HFF-Myc (cell line): ENCODE measurements at regions not wholly inside any gene's neighbourhood (a gene's known extent, or its start where the extent isn't known, plus 50 kb on each side); places are given as distances from the start of the nearest gene placed in this dataset.

Experiments used
- DNase-seq: peaks from one replicate; pipeline ENCODE4 v3.0.0-alpha.2; 2011; ENCODE audit warnings: low read depth; ENCODE audit errors: extremely low read depth
- H3K4me3 ChIP-seq: replicated peaks from 2 replicates; pipeline ENCODE4 v1.5.1; 2011; ENCODE audit warnings: low read depth, mild to moderate bottlenecking, control low read depth, low read length
- TF ChIP-seq, protein P1 (sequence below): IDR thresholded peaks from 2 replicates; pipeline ENCODE4 v1.5.1; 2012; ENCODE audit warnings: mild to moderate bottlenecking, low read depth, low read length, control low read depth; ENCODE audit errors: missing control alignments

DNA sequence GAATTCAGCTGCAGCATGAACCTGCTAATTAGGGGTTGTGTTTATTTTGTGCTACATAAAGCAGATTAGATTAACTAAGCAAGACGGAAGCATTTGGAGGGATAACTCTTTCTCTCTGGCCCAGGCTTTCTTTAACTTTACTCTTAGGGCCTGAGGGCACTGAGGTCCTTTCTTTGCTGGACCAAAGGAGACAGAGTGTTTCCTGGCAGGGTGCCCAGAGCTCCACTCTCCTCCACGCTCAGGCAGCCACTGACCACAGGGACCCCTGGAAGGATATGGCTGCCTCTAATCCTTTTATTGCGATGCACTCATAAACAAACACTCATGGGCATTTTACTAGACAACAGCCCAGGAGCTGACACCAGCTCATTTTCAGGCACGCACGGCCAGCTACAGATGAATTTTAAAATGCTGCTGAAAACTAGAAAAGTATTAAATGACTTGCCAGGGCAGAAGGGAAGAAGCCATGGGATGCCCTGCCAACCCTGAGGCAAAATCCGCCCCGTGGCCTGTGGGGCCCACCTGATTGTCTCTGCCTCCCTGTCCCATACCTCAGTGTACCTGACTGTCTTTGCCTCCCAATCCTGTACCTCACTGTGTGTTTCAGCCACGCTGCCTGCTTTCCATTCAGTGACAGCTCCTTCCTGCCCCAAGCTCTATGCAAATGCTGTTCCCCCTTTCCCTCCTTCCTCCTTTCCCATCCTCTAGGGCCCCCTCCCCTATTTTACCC is 192.6 kb upstream of the NAV2 start:
- TF ChIP-seq, protein P1, sequence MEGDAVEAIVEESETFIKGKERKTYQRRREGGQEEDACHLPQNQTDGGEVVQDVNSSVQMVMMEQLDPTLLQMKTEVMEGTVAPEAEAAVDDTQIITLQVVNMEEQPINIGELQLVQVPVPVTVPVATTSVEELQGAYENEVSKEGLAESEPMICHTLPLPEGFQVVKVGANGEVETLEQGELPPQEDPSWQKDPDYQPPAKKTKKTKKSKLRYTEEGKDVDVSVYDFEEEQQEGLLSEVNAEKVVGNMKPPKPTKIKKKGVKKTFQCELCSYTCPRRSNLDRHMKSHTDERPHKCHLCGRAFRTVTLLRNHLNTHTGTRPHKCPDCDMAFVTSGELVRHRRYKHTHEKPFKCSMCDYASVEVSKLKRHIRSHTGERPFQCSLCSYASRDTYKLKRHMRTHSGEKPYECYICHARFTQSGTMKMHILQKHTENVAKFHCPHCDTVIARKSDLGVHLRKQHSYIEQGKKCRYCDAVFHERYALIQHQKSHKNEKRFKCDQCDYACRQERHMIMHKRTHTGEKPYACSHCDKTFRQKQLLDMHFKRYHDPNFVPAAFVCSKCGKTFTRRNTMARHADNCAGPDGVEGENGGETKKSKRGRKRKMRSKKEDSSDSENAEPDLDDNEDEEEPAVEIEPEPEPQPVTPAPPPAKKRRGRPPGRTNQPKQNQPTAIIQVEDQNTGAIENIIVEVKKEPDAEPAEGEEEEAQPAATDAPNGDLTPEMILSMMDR, result no peak
- H3K4me3 ChIP-seq, result no peak overlapping the region
- no peak for DNase-seq

GRCh38 chr11:19519353-19519752 is 193.3 kb upstream of the NAV2 start:
- TF ChIP-seq, protein P1, result no peak
- no peak for DNase-seq
- no peak overlapping the region for H3K4me3 ChIP-seq

- no peak overlapping the region for H3K4me3 ChIP-seq
- no peak for DNase-seq
- TF ChIP-seq, protein P1, result no peak
Measured at GRCh38 chr11:19513253-19513652, 199.4 kb upstream of the NAV2 start.

GRCh38 chr11:19512618-19513017 is 200.0 kb upstream of the NAV2 start:
- no peak overlapping the region for H3K4me3 ChIP-seq
- TF ChIP-seq, protein P1, result no peak
- no peak for DNase-seq

DNA sequence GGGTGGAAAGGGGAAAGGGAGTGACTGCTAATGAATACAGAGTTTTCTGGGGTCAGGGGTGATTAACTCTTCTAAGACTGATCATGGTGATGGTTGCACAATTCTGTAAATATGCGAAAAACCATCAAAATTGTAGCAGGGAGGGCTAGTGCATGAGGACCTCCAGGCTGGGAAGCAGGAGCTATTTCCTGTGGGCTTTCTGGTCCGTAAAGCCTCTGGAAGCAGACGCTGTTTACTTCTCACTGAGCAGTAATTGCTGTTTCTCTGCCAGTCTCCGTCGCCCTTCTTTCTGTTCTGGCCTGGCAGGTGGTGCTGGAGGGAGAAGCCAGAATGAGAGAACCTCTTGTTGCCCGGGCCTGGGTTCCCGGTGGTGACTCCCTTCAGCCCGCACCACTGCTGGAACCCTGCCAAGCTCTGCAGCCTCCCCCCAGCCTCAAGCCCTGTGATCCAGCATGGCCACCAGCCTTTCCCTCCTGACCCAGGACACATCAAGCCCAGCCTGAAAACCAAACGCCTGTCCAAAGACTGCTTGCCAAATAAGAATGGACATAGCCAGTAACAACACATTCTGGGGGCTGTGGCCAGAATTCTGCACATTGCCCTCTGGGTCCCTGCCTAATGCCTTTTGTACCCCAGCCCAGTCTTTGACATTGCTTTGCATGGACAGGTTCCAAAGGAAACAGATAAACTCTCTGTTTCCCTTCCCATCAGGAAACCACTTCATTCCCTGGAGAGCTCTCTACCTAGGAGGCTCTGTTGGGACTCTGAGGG is 201.0 kb upstream of the NAV2 start:
- TF ChIP-seq, protein P1, result no peak
- no peak for DNase-seq

DNA sequence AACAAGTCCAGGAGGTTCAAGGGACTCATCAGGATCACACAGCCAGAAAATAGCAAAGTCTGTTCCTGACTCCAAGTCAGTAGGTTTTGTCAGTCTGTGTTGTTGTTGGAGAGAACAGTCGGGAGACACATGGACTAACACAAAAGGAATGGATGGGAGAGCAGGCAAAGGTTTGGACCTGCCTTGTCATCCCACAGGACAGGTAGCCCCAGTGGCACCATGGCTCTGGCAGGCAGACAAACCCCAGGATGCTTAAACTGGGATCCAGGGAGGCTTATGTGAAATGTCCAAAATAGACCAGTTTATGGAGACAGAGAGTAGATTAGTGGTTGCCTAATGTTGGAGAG is 201.6 kb upstream of the NAV2 start:
- no peak for DNase-seq
- TF ChIP-seq, protein P1, result no peak
- no peak overlapping the region for H3K4me3 ChIP-seq

More for the DNA sequence above, 201.0 kb upstream of the NAV2 start:
- no peak overlapping the region for H3K4me3 ChIP-seq
